ENCODE measurements at regions not wholly inside any gene's neighbourhood (a gene's known extent, or its start where the extent isn't known, plus 50 kb on each side); places are given as distances from the start of the nearest gene placed in this dataset.
"Not testable (repeated sequence)": the region's sequence is repeated elsewhere in the genome, so short reads cannot be mapped to it uniquely, and the experiment has no call there.

DNA sequence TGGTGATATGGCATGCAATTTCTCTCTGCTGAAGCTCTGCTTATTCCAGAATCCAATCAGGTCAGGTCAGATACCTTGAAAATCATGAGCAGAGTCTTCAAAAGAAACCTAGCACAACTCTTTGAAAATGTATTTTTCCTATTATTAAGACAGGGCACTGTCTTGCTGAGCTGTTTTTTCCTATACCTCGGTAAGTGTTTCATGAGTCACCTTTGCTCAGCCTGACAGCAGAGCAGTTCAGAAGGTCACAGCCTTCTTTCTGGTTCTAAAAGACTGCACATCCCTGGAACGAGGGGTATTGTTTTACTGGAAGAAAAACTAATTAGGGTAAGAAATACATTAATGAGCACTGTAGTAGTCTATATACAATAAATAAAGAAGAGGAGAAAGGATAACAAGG is 422.0 kb downstream of the SOX2 start:
- DNase-seq (ENCODE audit: low read depth in 2 of 3, low spot score in 1 of 3), result no peak

DNA sequence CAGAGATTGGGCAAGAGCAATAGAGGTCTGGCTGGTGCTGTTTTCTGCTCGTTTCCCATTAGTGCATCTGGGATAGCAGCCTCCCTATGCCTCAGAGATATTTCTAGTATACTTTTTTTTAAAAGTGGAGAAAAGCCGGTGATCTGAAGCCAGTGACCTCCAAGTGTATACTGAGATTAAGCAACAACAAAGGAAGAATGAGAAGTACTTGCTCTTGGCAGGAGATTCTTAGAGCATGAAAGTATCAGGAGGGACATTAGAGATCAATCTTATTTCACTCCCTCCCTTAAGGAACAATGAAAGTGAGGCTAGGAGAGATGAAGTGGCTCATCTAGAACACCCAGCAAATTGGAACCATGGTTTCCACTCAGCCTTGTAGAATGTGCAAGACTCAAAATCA is 423.3 kb downstream of the SOX2 start:
- DNase-seq (ENCODE audit: low read depth in 2 of 3, low spot score in 1 of 3), result no peak

DNA sequence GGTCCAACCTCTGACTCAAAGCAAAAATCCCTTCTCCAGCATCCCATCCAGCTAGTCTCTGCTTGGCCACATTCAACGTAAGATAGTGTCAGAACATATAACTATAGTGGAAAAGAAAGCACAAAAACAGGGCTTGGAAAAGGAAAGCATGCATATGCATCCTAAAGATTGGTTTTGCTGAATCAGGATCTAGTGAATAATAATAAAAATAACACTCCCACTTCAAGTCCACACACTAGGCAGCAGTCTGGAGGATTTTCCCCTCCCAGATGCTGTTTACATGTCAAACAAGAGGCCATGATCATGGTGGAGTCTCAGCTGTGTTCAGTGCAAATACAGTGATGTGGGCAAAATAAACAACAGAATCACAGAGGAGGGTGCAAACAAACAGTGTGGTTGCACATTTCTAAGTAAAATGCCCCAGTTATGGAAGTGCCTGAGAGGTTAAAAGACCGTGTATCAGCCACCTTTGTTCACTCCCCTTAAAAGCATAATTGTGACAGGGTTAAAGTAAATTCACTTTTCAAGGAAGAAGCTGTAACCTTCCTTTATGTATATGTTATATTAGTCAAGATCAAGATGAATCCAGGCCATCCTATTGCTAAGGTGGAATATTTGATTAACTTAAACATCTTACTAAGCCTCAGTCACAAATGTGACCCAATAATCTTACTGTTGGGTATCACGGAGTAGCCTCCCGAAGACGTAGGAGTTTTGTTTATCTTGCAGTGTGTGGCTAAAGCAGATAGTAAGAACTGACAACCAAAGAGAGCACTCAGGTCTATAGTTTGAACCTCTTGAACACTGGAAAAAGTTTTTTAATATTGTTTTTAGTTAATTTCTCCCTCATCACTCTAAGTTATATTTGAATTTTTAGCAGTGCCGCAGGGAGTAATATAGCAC is 424.5 kb downstream of the SOX2 start:
- DNase-seq (ENCODE audit: low read depth in 2 of 3, low spot score in 1 of 3), result no peak

GRCh38 chr3:182138393-182138792 is 426.7 kb downstream of the SOX2 start:
- no peak for DNase-seq (ENCODE audit: low read depth in 2 of 3, low spot score in 1 of 3)

DNA sequence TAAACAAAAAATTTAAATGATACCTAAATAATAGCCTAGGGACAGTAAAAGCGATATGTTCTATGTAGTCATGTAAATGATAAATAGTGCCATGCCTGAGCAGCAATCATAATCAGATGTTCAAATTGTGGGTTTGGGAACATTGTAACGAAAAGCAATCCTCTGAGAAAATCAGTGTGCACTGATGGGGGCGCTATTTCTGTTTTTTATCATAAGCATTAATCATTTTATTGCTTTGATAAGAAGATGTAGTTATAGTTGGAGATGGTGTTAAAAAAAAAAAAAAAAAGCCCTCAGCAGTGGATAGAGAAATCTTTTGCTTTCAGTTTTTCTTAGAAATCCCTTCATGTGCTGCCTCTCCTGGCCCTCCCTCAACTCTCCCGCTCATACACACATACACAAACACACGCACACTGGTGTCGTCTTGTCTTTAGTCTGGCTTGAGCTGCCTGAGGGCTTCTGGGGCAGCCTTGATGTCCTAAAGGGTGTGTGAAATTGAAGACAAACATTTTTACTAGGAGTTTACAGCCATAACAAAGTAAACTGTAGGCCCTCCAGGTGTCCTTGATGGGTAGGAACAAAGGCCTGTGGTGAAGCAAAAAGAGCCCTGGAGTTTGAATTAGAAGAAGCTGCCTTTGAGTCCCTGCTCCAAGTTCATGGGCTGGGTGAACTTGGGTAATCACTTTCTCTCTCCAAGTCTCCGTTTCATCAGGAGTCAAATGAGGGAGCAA is 428.1 kb downstream of the SOX2 start:
- no peak for DNase-seq (ENCODE audit: low read depth in 2 of 3, low spot score in 1 of 3)

GRCh38 chr3:182142928-182143327 is 431.2 kb downstream of the SOX2 start:
- DNase-seq (ENCODE audit: low read depth in 2 of 3, low spot score in 1 of 3), result no peak

- DNase-seq (ENCODE audit: low read depth in 2 of 3, low spot score in 1 of 3), result no peak
These were observed 432.2 kb downstream of the SOX2 start for GRCh38 chr3:182143903-182144302.

GRCh38 chr3:182148360-182148759 is 436.6 kb downstream of the SOX2 start:
- DNase-seq (ENCODE audit: low read depth in 2 of 3, low spot score in 1 of 3), result no peak

GRCh38 chr3:182149594-182149993 is 437.9 kb downstream of the SOX2 start:
- DNase-seq (ENCODE audit: low read depth in 2 of 3, low spot score in 1 of 3), result no peak

DNA sequence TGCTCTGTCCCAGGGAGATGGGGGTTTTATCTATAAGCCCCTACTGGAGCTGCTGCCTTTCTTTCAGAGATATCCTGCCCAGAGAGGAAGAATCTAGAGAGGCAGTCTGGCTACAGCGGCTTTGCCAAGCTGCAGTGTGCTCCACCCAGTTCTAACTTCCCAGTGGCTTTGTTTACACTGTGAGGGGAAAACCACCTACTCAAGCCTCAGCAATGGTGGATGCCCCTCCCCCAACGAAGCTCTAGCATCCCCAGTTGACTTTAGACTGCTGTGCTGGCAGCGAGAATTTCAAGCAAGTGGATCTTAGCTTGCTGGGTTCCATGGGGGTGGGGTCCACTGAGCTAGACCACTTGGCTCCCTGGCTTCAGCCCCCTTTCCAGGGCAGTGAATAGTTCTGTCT is 444.6 kb downstream of the SOX2 start:
- DNase-seq (ENCODE audit: low read depth in 2 of 3, low spot score in 1 of 3), result not testable (repeated sequence)

- no peak for DNase-seq (ENCODE audit: low read depth in 2 of 3, low spot score in 1 of 3)
These were observed 453.5 kb downstream of the SOX2 start for GRCh38 chr3:182165234-182165633.

- no peak for DNase-seq (ENCODE audit: low read depth in 2 of 3, low spot score in 1 of 3)
These were observed 460.8 kb downstream of the SOX2 start for GRCh38 chr3:182172534-182172933.

GRCh38 chr3:182178488-182179200 is 466.9 kb downstream of the SOX2 start:
- no peak for DNase-seq (ENCODE audit: low read depth in 2 of 3, low spot score in 1 of 3)

GRCh38 chr3:182179631-182180030 is 467.9 kb downstream of the SOX2 start:
- no peak for DNase-seq (ENCODE audit: low read depth in 2 of 3, low spot score in 1 of 3)

DNA sequence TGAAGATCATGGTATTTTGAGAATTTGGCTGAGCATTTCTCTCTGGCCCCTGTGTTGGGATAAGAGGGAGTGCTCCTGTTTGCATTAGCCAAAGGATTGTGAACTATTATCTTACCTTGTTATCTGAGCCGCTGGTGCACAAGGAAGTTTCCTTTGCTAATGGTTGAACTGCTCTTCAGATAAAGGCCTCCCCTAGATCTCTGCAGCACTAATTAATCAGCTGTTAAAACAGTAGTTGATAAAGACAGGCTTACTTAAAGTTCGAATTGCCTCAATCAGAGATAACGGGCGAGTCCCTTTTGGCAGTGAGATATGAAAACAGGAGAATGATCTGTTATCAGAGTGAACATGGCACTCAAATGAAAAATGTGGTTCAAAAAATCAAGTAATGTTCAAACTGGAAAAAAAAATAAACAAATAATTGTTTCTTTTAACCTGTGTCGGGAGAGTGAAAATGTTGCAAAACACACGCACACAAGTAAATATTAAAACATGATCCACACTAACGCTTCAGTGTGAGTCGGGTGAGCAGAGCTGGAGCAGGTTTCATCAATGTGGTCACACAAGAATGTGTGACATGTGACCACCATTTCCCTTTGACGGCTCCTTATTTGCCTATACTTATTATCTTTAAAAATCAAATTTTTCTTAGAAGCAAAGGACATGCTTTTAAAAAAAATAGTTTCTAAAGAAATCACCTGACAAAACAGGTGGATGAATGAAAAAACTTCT is 469.1 kb downstream of the SOX2 start:
- no peak for DNase-seq (ENCODE audit: low read depth in 2 of 3, low spot score in 1 of 3)

- no peak for DNase-seq (ENCODE audit: low read depth in 2 of 3, low spot score in 1 of 3)
These were observed 470.8 kb downstream of the SOX2 start for GRCh38 chr3:182182531-182182968.

DNA sequence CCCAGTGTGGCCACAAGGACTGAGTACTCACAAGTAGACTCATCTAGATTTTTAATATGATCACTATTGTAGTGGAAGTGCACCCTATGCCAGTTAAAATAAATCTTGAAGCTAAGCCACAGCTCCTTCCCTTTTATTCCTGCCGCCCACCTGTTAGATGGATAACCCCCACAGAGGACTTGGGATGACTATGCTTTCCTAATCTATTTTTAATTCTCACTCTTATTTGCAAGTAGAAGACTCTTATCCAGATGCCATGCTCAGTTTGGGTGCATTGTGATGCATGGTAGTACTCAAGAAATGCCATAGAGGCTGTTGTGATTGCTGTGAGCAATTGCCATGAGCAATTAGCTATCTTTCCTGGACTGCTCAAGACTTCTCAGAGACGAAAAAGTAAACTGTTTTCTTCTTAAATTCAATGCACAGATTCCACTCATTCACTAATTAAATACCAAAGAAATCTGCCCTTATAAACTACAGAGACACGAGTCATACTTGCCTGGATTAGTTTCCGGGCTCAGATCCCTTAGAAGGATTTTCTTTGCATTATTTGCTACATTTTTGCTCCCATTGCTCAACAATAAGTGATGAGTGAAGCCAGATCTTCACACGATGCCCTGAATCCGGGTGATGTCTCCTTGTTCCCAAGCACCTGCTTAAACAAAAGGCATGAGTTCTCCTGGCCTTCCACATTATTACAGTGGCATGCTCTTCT is 472.1 kb downstream of the SOX2 start:
- no peak for DNase-seq (ENCODE audit: low read depth in 2 of 3, low spot score in 1 of 3)

DNA sequence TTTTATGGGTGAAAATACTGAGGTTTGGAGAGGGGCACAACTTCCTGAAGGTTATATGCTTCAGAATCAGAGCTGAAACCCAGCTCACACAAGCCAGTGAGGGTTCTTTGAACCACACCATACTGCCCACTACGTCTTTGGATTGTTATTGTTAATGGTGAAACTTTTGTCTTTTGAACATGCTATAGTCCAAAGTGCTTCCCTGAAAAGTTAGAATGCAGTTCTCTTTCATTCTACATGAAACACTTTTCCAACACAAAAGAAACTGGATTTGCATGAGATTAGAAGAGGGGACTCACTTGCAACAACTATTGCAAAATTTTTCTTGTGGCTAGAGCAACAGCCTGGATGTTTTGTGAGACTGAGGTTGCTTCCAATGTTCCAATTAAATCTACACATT is 473.6 kb downstream of the SOX2 start:
- DNase-seq (ENCODE audit: low read depth in 2 of 3, low spot score in 1 of 3), result no peak

- DNase-seq (ENCODE audit: low read depth in 2 of 3, low spot score in 1 of 3), result no peak
These were observed 478.3 kb downstream of the SOX2 start for GRCh38 chr3:182190056-182190455.

GRCh38 chr3:182198345-182198744 is 486.6 kb downstream of the SOX2 start:
- DNase-seq (ENCODE audit: low read depth in 2 of 3, low spot score in 1 of 3), result no peak

Data from stimulated activated CD4-positive, alpha-beta T cell treated with anti-CD3 and anti-CD28 coated beads, Interleukin-12 subunit alpha, Interleukin-12 subunit beta, amount 100 ng/mL, for 48 hours (primary cell).